ENCODE measurements at regions not wholly inside any gene's neighbourhood (a gene's known extent, or its start where the extent isn't known, plus 50 kb on each side); places are given as distances from the start of the nearest gene placed in this dataset.

GRCh38 chr10:44513591-44513990 is 128.7 kb upstream of the CXCL12 start:
- no peak for TF ChIP-seq SMARCB1 (IDR thresholded peaks at IDR 0.05; ENCODE audit: insufficient read length, low read depth)
- TF ChIP-seq POLR2AphosphoS5 (IDR thresholded peaks at IDR 0.05; ENCODE audit: control insufficient read depth, insufficient read depth, low read depth, low read length) = no peak
- no peak for TF ChIP-seq RBFOX2 (IDR thresholded peaks at IDR 0.05; ENCODE audit: low read depth, low read length)
- TF ChIP-seq POLR2A (conservative IDR thresholded peaks at IDR 0.05) = no peak
- TF ChIP-seq SP1 (CRISPR knock-in tag; IDR thresholded peaks at IDR 0.05) = no peak
- no peak for TF ChIP-seq ERF (CRISPR knock-in tag; IDR thresholded peaks at IDR 0.05)
- TF ChIP-seq THRB (CRISPR knock-in tag; conservative IDR thresholded peaks at IDR 0.05) = no peak
- no peak for TF ChIP-seq PML (IDR thresholded peaks at IDR 0.05; ENCODE audit: low read length)
- peak; percentile 8 to 36 (median 12); a peak in 2 of 6 replicates for TF ChIP-seq CTCF (IDR thresholded peaks at IDR 0.05 in 2 of 3, conservative IDR thresholded peaks at IDR 0.05 in 1 of 3; ENCODE audit: insufficient read depth in 2 of 3, low read depth in 1 of 3, low read length in 3 of 3)
- TF ChIP-seq CREM (IDR thresholded peaks at IDR 0.05; ENCODE audit: low read depth) = no peak
- no peak for TF ChIP-seq EGR1 (conservative IDR thresholded peaks at IDR 0.05)
- no peak for TF ChIP-seq MYC (IDR thresholded peaks at IDR 0.05; ENCODE audit: low read depth, low read length)
- no peak for TF ChIP-seq MYC (CRISPR knock-in tag; IDR thresholded peaks at IDR 0.05; ENCODE audit: borderline replicate concordance, low read depth)
- TF ChIP-seq SP2 (IDR thresholded peaks at IDR 0.05; ENCODE audit: extremely low read depth, low read depth, low read length, poor library complexity, severe bottlenecking) = no peak
- peak; percentile 91 for TF ChIP-seq NFIC (IDR thresholded peaks at IDR 0.05)

Data from K562 (cell line).